Activated effector memory CD4-positive, alpha-beta T cell treated with anti-CD3 and anti-CD28 coated beads, Interleukin-2, amount 50 U/mL, for 16 hours (primary cell): ENCODE measurements at regions not wholly inside any gene's neighbourhood (a gene's known extent, or its start where the extent isn't known, plus 50 kb on each side); places are given as distances from the start of the nearest gene placed in this dataset.

Source experiments
- DNase-seq: peaks from one replicate; pipeline ENCODE4 v3.0.0-alpha.2; 2020

- DNase-seq, result no peak
Measured at GRCh38 chr13:31898378-31899071, 133.0 kb upstream of the FRY start.

GRCh38 chr13:31901985-31902384 lies 129.6 kb upstream of the FRY start:
- no peak for DNase-seq

DNA sequence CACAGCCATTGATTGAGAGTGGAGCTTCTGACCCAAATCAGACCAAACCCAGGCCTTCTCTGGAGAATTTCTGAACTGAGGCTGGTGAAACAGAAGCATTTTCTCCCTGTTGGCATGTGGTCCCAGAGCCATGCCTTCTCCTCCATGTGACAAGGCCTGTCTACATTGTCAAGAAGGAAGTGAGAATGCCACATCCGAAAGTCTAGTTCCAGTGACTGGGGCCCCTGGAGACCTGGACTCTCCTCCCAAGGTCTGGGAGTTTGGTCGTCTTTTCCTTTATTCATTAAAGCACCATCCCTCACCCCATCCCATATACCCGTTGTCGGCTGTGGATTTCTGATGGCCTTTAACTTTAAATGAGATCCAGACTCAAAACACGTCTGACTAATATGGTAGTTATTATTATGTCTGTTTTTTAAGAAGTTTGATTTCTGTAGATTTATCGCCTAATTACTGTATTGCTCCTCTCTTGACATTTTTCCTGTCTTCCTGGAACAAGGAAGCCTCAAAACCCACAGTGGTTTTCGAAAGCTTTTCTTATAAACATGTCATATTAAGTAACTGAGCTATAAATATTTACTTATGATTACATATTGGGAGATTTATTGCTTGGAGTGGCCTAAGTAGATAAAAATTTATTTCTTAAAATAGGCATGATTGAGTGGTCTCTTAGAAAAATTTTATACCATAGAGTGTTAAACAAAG lies 128.3 kb upstream of the FRY start:
- DNase-seq, result no peak

- no peak for DNase-seq
Measured at GRCh38 chr13:31904941-31905824, 126.4 kb upstream of the FRY start.

GRCh38 chr13:31905961-31906360 lies 125.6 kb upstream of the FRY start:
- DNase-seq, result no peak

- no peak for DNase-seq
Measured at GRCh38 chr13:31908696-31909411, 122.7 kb upstream of the FRY start.

GRCh38 chr13:31909864-31910551 lies 121.6 kb upstream of the FRY start:
- peak; percentile 79 for DNase-seq

DNA sequence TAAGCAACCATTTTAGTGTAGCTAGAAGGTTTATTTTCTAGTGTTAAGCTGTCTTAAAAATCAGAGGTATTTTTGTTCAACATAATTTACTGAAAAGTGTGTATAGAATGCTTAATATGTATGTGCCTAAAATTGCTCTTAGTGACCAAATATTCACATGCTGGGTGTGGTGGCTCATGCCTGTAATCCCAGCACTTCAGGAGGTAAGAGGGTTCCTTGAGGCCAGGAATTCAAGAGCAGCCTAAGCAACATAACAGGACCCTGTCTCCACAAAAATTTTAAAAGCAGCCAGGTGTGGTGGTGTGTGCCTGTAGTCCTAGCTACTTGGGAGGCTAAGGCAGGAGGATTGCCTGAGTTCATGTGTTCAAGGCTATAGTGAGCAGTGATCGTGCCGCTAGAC lies 120.9 kb upstream of the FRY start:
- no peak for DNase-seq

- no peak for DNase-seq
Measured at GRCh38 chr13:31912647-31913401, 118.8 kb upstream of the FRY start.

DNA sequence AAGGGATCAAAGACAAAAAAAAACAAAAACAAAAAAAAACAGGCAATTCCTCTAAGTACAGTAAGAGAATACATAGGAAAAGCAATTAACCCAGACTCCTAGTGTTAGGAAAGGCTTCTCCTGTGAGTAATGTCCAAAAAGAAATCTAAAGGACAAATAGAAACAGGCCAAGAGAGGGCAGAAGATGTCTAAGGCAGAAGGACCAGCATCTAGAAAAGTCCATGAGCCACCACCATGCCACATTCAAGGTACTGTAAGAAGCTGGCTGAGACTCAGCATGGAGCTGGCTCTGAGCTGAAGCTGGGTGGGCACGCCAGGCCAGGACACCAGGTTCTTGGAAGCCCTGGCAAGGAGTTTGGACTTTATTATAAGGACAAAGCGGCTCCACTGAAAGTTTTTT lies 118.1 kb upstream of the FRY start:
- no peak for DNase-seq

- no peak for DNase-seq
Measured at GRCh38 chr13:31914843-31915242, 116.7 kb upstream of the FRY start.

DNA sequence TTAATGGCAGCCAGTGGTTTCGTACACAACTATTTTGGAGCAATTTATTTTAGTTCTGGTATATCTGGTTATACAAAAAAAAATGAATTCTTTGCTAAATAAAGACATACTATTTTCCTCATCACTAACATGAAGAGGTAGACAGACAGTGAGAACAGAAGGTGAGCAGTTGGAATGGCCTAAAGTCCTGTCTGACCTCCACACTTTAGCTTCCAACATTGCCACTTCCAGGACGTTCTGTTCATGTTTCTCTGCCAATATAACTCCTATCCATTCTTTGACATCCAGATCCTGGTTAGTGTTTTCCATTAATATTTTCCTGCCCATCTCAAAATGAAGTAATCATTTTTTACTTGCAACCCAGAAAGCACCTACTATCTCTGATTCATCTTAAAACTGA lies 112.9 kb upstream of the FRY start:
- DNase-seq, result no peak

DNA sequence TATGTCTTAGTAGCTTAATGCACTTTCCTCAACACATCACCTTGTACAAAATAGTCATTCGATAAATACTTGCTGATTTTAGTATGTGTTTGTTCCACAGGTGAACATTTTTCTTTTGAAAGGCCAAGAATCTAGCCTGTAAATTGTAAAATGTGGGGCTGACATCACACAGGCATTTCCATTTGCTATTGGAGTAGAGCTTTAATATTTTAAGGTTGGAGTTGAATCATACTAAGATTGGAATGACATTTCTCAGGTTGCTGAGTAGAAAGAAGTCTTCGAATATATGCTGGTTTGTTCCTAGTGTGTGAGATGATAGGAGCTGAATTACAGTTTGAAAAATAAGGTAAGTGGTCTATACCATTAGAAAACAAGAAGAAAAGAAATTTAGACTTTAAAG lies 112.3 kb upstream of the FRY start:
- DNase-seq, result no peak

DNA sequence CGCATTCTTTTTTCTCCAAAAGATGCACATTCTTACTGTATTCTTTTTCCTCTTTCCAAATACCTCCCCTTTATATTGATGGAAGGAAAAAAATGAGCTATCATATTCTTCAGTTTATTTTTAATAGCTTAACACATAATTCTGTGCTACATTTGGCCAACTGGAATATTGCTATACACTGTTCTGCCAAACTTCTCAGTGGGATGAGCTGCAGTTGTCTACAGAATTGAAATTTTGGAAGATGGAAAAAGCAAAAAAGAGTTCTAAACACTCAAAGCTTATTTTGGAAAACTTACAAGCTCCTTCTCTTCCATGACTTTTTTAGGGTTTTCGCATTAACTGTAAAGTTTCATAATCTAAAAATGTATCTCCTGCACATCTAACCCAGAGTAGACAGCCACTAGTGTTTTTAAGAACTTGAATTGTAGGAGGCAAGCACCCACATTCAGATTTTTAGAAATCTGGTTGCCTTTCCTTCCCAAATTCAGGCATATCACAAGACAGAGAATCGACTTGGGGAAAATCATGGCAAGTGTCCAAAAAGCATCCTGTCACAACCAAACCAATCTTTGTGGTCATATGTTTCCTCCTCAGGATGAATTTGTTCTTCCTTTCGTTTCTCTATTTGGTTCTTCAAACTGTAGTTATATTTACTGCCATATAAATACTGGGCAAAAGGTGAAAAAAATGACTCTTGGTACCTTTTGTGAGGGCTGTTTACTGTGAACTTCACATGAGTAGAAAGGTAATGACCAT lies 111.4 kb upstream of the FRY start:
- no peak for DNase-seq

- DNase-seq, result no peak
Measured at GRCh38 chr13:31920727-31921100, 110.9 kb upstream of the FRY start.

- no peak for DNase-seq
Measured at GRCh38 chr13:31922724-31923123, 108.8 kb upstream of the FRY start.

GRCh38 chr13:31923134-31923763 lies 108.3 kb upstream of the FRY start:
- DNase-seq, result no peak

- no peak for DNase-seq
Measured at GRCh38 chr13:31925079-31925478, 106.5 kb upstream of the FRY start.

DNA sequence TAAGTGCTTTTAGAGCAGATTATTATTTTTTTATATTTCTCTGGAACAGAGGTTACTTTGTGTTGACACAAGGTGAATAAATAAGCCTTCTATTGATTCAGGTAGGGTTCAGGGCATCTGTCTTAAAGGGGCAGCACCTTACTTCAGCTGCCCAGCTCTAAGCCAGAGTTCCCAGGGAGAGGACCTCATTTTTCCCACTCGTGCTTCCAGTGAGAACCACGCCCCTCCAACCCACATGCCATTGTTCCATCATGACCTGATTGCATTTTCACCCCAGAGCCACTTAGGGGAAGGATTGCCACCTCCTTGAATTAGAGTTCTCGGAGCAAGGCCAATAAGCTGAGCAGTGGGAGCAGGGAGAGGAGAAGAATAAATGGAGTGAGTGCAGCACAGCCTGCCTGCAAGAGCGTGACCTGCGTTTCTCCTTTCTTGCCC lies 104.3 kb upstream of the FRY start:
- no peak for DNase-seq

- DNase-seq, result no peak
Measured at GRCh38 chr13:31929031-31929770, 102.4 kb upstream of the FRY start.
